ENCODE measurements at regions not wholly inside any gene's neighbourhood (a gene's known extent, or its start where the extent isn't known, plus 50 kb on each side); places are given as distances from the start of the nearest gene placed in this dataset.
A peak's percentile ranks its signal among the peaks of the same experiment; 100 is the strongest.

DNA sequence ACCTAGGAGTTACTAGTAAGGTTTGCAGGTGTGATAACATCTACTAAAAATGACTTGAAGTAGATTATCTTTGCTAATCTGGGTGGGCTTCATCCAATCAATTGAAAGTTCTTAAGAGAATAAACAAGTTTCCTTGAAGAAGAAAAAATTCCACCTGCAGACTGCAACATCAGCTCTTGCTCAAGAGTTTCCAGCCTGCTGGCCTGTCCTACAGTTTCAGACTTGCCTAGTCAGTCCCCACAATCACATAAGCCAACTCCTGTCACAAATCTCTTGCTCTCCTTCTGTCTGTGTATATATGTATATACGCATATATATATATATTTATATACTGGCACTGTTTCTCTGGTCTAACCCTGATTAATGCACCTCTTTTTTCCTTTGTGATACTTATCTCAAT, 67.3 kb upstream of the ITM2B start:
- Histone ChIP-seq H3K36me3 (no peaks in the 10 kb centered on the region), H3K27ac (no peak overlapping the region), H3K4me3 (no peak overlapping the region), H3K9me3 (no peaks in the 10 kb centered on the region), H3K27me3 (no peaks in the 10 kb centered on the region), H3K4me1 (no peaks in the 10 kb centered on the region)
- no peak for DNase-seq
- intact Hi-C loops (cut with DNase I; ENCODE audit: low total_unique reads), result no loop called here
- TF ChIP-seq, protein P1, sequence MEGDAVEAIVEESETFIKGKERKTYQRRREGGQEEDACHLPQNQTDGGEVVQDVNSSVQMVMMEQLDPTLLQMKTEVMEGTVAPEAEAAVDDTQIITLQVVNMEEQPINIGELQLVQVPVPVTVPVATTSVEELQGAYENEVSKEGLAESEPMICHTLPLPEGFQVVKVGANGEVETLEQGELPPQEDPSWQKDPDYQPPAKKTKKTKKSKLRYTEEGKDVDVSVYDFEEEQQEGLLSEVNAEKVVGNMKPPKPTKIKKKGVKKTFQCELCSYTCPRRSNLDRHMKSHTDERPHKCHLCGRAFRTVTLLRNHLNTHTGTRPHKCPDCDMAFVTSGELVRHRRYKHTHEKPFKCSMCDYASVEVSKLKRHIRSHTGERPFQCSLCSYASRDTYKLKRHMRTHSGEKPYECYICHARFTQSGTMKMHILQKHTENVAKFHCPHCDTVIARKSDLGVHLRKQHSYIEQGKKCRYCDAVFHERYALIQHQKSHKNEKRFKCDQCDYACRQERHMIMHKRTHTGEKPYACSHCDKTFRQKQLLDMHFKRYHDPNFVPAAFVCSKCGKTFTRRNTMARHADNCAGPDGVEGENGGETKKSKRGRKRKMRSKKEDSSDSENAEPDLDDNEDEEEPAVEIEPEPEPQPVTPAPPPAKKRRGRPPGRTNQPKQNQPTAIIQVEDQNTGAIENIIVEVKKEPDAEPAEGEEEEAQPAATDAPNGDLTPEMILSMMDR (IDR thresholded peaks at IDR 0.05), result no peak
- no peak for TF ChIP-seq POLR2A (IDR thresholded peaks at IDR 0.05)

DNA sequence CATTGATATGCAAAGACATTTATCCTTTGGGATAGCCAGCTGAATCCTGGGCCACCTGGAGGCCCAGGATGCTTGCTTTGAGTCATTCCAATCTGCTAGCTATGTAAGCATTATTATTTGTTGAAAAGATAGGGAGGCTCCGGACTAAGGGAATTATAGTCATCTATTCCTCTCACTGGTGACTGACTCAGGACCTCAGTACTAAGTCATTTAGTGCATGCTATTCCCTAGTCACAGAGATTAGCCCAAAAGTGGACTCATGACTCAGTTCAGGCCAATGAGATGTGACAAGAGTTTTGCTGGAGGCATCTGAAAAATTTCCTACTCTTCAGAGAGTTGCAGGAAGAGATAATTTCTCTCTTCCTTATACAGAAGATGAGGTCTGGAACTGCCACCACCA, 67.9 kb upstream of the ITM2B start:
- Histone ChIP-seq H3K4me1 (no peaks in the 10 kb centered on the region), H3K36me3 (no peaks in the 10 kb centered on the region), H3K9me3 (no peaks in the 10 kb centered on the region), H3K27me3 (no peaks in the 10 kb centered on the region), H3K27ac (no peak overlapping the region), H3K4me3 (no peak overlapping the region)
- intact Hi-C loops (cut with DNase I; ENCODE audit: low total_unique reads), result no loop called here
- no peak for DNase-seq
- TF ChIP-seq, protein P1 (IDR thresholded peaks at IDR 0.05), result no peak
- TF ChIP-seq POLR2A (IDR thresholded peaks at IDR 0.05), result no peak

DNA sequence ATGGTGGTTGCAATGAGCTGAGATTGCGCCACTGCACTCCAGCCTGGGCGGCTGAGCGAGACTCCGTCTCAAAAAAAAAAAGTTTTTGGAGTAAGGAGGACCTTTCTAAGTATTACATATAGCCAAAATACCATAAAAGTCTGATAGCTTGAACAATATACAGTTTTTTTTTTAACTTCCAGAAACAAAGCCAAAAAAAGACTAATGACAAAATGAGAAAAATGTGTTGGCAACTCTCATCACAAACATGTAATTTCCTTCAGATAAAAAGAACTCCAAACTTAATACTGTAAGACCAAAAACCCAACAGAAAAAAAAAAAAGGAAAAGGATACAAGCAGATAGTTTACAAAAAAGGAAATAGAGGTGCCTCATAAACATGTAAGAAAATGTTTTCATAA, 68.2 kb upstream of the MED4 start:
- no peak overlapping the region for H3K4me3 ChIP-seq
- no peak for DNase-seq
- H3K27me3 ChIP-seq, result no peaks in the 10 kb centered on the region
- TF ChIP-seq, protein P1 (IDR thresholded peaks at IDR 0.05), result no peak
- no peak for TF ChIP-seq POLR2A (IDR thresholded peaks at IDR 0.05)
- no peak overlapping the region for H3K27ac ChIP-seq
- no peaks in the 10 kb centered on the region for H3K36me3 ChIP-seq
- no peaks in the 10 kb centered on the region for H3K4me1 ChIP-seq
- H3K9me3 ChIP-seq, result no peaks in the 10 kb centered on the region
- intact Hi-C loops (cut with DNase I; ENCODE audit: low total_unique reads), result no loop called here

DNA sequence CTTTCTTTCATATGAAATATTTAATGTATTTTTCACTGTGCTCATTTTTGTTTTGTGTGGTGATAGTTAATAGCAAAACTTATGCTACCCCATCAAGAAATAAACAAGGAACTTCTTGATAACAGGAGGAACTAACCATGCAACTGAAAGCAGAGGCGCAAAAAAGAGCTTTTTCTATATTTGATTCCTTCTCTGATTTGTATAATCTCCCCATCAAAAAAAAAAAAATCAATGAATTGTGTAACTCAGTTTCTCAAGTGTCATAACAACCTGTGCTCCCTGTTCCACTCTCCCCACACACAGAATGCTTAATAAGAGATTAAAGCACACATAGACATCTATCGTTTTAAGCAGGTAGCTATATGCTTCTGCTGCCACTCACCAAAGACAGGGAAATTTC, 67.3 kb upstream of the MED4 start:
- Histone ChIP-seq H3K27me3 (no peaks in the 10 kb centered on the region), H3K4me3 (no peak overlapping the region), H3K4me1 (no peaks in the 10 kb centered on the region), H3K9me3 (no peaks in the 10 kb centered on the region), H3K27ac (peak overlapping the region in 1 of 2 donors; percentile 62), H3K36me3 (no peaks in the 10 kb centered on the region)
- intact Hi-C loops (cut with DNase I; ENCODE audit: low total_unique reads), result no loop called here
- TF ChIP-seq, protein P1 (IDR thresholded peaks at IDR 0.05), result no peak
- no peak for TF ChIP-seq POLR2A (IDR thresholded peaks at IDR 0.05)
- no peak for DNase-seq

DNA sequence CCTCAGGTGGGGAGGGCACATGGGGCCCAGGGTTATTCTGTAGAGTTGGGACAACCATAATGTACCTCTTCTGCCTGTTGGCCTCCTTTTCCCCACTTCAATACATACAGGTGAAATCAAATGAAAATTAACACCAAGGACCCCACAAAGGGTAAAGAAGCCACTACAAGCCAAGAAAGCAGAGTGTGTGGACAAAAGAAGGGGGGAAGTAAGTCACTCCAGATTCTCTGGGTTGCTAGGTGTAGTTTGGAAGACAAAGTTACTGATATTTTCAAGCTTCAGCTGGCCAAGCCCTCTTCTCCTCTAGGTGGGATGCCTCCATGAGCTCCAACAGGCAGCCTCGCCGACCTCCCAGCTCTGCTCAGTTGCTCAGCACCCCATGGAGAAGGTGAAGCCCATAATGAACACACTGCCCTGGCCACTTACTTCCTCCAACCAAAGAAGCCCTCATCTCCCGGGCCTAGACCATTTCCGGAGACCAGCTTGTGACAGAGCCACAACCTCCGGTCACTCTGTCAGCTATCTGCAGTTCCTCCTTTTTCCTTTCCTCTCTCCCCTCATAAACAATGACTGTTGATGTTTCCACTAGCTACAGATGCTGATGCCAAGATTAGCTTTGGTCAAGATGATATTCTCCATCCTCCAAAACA, 66.8 kb upstream of the MED4 start:
- peak overlapping the region in 1 of 2 donors; percentile 62 for H3K27ac ChIP-seq
- H3K9me3 ChIP-seq, result no peaks in the 10 kb centered on the region
- no peaks in the 10 kb centered on the region for H3K36me3 ChIP-seq
- H3K27me3 ChIP-seq, result no peaks in the 10 kb centered on the region
- intact Hi-C loops (cut with DNase I; ENCODE audit: low total_unique reads), result no loop called here
- no peak for DNase-seq
- H3K4me3 ChIP-seq, result no peak overlapping the region
- no peaks in the 10 kb centered on the region for H3K4me1 ChIP-seq
- TF ChIP-seq POLR2A (IDR thresholded peaks at IDR 0.05), result no peak
- TF ChIP-seq, protein P1 (IDR thresholded peaks at IDR 0.05), result no peak

Measured in uterus (tissue), 3 donors.